GM23248 (cell line): ENCODE measurements at regions not wholly inside any gene's neighbourhood (a gene's known extent, or its start where the extent isn't known, plus 50 kb on each side); places are given as distances from the start of the nearest gene placed in this dataset.

Source experiments
- EZH2 ChIP-seq: fragments of 200-600 bp; sonication (generic); IDR thresholded peaks from 2 replicates; pipeline ENCODE4 v1.6.1; 2018; ENCODE audit warnings: antibody characterized with exemption, mild to moderate bottlenecking; ENCODE audit not compliant: insufficient read depth, poor library complexity, severe bottlenecking
- EZH2phosphoT487 ChIP-seq: fragments of 200-600 bp; sonication (generic); IDR thresholded peaks from 2 replicates; pipeline ENCODE4 v1.6.1; 2018; ENCODE audit warnings: antibody characterized with exemption, moderate library complexity, mild to moderate bottlenecking, low read depth; ENCODE audit not compliant: insufficient read depth

DNA sequence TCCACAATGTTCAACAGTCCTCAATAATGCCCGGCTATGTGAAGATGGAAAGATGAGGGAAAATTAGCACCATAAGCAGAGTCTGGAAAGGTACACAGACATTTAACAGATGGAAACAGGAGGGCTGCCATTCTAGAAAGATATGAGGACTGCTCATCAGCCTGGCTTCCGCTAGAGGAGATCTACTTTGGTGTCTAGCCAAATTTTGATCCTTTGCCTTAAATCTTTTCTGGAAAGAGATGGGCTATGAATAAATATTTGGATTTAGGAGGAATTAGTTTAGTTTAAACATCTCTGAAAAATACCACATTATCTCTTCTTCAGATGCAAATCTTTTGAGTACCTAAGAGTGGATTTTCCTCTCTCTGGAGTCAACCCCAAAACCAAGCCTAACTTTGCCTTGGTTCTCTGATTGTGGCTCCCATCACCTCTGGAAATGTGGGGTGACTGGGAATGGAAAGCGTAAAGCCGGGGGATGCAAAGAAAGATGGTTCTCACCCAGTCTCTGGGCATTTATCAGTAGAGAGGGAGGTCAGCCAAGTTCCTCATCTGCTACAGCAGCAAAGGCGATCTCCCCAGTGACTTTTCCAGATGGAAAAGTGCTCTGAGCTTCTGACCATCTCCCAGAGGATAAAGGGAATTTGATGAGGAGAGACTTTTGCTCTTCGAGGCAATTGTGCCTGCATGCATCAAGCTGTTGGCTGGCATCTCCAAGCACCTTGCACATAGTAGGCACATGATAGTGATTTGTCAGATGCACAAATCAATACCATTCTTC lies 410.6 kb downstream of the ZNF521 start:
- no peak for TF ChIP-seq EZH2
- TF ChIP-seq EZH2phosphoT487, result no peak
